ENCODE measurements at regions not wholly inside any gene's neighbourhood (a gene's known extent, or its start where the extent isn't known, plus 50 kb on each side); places are given as distances from the start of the nearest gene placed in this dataset.

DNA sequence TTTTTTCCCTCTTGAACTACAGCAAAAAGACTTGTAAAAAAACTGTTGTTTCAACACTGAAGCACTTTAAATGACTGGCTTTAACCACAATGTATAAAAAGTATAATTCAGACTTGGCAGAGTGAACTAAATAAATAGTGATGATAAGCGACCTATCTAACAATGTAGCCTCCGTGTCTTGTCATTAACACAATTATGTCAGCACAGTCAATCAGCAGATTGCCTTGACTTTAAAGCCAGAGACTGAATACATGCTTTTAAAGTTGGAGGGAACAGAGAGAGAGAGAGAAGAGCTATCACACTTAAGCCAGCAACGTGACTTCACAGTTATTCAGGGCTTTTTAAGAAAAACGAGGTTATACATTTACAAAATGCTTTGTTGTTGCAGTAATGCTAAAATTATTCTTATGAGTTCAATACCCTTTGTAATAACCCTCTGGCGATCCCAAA is 378.1 kb downstream of the LMO4 start:
- TF ChIP-seq, protein P1, sequence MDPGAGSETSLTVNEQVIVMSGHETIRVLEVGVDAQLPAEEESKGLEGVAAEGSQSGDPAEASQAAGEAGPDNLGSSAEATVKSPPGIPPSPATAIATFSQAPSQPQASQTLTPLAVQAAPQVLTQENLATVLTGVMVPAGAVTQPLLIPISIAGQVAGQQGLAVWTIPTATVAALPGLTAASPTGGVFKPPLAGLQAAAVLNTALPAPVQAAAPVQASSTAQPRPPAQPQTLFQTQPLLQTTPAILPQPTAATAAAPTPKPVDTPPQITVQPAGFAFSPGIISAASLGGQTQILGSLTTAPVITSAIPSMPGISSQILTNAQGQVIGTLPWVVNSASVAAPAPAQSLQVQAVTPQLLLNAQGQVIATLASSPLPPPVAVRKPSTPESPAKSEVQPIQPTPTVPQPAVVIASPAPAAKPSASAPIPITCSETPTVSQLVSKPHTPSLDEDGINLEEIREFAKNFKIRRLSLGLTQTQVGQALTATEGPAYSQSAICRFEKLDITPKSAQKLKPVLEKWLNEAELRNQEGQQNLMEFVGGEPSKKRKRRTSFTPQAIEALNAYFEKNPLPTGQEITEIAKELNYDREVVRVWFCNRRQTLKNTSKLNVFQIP (CRISPR knock-in tag; IDR thresholded peaks at IDR 0.05; ENCODE audit: borderline replicate concordance, low read depth) = no peak
- no peak for TF ChIP-seq TCF4 (CRISPR knock-in tag; IDR thresholded peaks at IDR 0.05; ENCODE audit: borderline replicate concordance)
- peak; percentile 50 for ATAC-seq

DNA sequence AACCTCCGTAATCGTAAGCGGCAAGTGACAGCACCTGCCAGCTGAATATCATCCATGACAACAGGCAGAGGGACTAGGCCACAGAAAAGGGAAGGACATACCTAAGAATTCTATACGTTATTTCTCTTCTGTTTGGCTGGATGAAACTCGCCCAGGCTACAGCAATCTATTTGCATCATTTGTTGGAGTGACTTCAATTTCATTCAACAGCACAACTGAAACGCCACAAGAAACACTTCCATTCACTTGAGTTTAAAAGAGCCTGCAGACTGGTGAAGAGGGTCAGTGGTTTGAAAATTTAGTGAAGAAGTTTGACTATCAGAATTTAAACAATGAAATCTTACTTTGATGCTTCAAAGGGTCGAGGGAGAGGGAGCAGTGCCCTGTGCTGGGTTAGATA is 378.7 kb downstream of the LMO4 start:
- TF ChIP-seq RARB (CRISPR knock-in tag; IDR thresholded peaks at IDR 0.05) (no peak), TCF4 (CRISPR knock-in tag; IDR thresholded peaks at IDR 0.05; ENCODE audit: borderline replicate concordance) (no peak), BACH2 (CRISPR knock-in tag; IDR thresholded peaks at IDR 0.05; ENCODE audit: borderline replicate concordance) (no peak), ZC3H10 (CRISPR knock-in tag; IDR thresholded peaks at IDR 0.05) (no peak), ZNF70 (CRISPR knock-in tag; IDR thresholded peaks at IDR 0.05) (no peak)
- TF ChIP-seq, protein P2, sequence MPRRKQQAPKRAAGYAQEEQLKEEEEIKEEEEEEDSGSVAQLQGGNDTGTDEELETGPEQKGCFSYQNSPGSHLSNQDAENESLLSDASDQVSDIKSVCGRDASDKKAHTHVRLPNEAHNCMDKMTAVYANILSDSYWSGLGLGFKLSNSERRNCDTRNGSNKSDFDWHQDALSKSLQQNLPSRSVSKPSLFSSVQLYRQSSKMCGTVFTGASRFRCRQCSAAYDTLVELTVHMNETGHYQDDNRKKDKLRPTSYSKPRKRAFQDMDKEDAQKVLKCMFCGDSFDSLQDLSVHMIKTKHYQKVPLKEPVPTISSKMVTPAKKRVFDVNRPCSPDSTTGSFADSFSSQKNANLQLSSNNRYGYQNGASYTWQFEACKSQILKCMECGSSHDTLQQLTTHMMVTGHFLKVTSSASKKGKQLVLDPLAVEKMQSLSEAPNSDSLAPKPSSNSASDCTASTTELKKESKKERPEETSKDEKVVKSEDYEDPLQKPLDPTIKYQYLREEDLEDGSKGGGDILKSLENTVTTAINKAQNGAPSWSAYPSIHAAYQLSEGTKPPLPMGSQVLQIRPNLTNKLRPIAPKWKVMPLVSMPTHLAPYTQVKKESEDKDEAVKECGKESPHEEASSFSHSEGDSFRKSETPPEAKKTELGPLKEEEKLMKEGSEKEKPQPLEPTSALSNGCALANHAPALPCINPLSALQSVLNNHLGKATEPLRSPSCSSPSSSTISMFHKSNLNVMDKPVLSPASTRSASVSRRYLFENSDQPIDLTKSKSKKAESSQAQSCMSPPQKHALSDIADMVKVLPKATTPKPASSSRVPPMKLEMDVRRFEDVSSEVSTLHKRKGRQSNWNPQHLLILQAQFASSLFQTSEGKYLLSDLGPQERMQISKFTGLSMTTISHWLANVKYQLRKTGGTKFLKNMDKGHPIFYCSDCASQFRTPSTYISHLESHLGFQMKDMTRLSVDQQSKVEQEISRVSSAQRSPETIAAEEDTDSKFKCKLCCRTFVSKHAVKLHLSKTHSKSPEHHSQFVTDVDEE (CRISPR knock-in tag; IDR thresholded peaks at IDR 0.05) = no peak
- ATAC-seq = no peak

DNA sequence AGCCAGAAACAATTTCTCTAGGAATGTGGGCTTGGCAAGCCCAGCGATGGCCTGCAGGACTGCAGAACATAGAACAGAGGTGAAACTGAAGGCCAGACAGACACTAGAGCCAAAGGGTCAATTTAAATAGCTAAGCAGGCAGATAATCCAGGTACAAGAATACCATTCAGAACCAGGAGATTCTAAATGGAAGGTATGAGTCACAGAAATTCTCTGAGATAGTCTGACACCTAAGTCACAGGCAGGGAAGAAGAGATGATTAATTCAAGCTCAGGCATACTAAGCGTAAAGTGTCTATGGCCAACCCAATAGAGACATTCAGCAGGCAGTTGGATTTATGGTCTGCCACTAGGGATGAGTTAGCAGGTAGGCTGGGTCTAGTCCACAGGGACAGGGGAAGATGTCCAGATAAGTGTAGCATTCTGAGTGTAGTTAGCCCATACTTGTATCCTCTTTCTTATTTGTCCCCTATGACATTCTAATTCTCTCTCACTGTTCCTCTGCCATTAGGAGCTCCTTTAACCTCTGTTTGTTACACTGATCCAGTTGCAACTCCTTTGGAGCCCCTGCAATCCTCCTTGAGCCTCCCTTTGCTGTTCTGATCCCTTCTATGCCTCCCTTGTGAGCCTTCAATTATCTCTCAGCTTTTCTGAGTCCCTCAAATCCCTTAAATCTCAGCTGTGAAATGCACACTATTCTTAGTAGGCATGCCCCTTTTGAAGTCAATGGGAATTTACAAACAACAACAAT is 383.8 kb downstream of the LMO4 start:
- no peak for TF ChIP-seq BACH2 (CRISPR knock-in tag; IDR thresholded peaks at IDR 0.05; ENCODE audit: borderline replicate concordance)
- peak; percentile 89 for TF ChIP-seq ISL1 (CRISPR knock-in tag; IDR thresholded peaks at IDR 0.05)
- ATAC-seq = peak; percentile 86

DNA sequence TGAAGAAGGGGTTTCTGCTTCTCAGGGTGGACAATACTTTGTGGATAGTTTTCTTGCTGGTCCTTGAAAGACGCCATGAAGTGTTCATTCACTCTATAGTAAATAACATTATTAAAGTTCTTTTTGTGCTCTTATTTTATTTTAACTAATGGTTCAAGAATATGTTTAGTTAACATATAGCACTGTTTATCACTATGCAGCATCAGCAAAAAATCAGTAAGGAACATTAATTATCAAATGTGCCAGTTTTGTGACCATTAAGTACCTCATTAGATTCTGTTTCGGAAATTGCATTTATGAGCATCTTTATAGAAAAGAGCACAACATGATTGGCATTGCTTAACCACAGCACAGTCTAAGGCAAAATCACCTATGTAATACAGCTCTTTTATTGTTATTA is 385.6 kb downstream of the LMO4 start:
- ATAC-seq = no peak
- TF ChIP-seq, protein P3, sequence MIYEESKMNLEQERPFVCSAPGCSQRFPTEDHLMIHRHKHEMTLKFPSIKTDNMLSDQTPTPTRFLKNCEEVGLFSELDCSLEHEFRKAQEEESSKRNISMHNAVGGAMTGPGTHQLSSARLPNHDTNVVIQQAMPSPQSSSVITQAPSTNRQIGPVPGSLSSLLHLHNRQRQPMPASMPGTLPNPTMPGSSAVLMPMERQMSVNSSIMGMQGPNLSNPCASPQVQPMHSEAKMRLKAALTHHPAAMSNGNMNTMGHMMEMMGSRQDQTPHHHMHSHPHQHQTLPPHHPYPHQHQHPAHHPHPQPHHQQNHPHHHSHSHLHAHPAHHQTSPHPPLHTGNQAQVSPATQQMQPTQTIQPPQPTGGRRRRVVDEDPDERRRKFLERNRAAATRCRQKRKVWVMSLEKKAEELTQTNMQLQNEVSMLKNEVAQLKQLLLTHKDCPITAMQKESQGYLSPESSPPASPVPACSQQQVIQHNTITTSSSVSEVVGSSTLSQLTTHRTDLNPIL (CRISPR knock-in tag; IDR thresholded peaks at IDR 0.05; ENCODE audit: low read depth) = no peak
- TF ChIP-seq BACH2 (CRISPR knock-in tag; IDR thresholded peaks at IDR 0.05; ENCODE audit: borderline replicate concordance) (no peak), ZNF70 (CRISPR knock-in tag; IDR thresholded peaks at IDR 0.05) (no peak)

DNA sequence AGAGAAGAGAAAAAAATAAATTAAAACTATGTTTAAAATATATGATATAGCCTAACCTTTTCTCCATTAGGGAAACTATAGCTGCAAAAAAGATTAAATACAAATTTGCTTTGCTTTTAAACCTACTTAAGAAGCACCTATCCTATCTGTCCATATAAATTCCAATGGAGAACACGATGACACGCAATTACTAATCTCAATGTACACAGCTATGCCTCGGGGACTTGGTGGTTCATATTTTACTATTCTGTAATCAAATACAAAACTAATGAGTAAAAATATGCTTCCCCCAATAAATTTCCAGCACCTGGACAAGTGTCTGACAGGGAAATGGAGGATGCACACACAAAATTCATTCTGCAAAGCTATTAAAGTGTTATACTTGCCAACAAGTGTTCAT is 386.4 kb downstream of the LMO4 start:
- TF ChIP-seq RARB (CRISPR knock-in tag; IDR thresholded peaks at IDR 0.05) (no peak), ZNF70 (CRISPR knock-in tag; IDR thresholded peaks at IDR 0.05) (no peak), BACH2 (CRISPR knock-in tag; IDR thresholded peaks at IDR 0.05; ENCODE audit: borderline replicate concordance) (no peak), ZNF8 (CRISPR knock-in tag; IDR thresholded peaks at IDR 0.05) (no peak), ARNTL (CRISPR knock-in tag; IDR thresholded peaks at IDR 0.05; ENCODE audit: borderline replicate concordance, low read depth) (no peak), ZC3H10 (CRISPR knock-in tag; IDR thresholded peaks at IDR 0.05) (no peak), GLIS3 (CRISPR knock-in tag; IDR thresholded peaks at IDR 0.05) (no peak)
- TF ChIP-seq, protein P2 (CRISPR knock-in tag; IDR thresholded peaks at IDR 0.05) = no peak
- no peak for ATAC-seq

DNA sequence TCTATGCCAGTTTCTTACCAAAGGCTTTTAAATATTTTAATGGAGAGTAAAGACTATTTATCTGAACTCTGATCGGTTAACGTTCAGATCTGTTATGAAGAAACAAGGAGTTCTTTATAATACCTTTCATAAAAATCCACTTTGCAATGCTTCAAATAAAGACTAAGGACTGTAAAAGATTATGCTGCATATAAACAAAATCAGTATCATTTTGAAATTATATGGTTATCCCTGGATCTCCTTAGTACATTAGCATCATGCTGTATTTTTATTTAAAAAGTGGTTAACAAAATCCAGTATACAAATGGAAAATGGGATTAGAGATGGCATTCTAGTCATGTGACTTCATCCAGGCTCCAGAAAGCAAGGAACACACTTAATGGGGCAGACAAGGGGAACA is 386.8 kb downstream of the LMO4 start:
- no peak for TF ChIP-seq TOX (CRISPR knock-in tag; IDR thresholded peaks at IDR 0.05; ENCODE audit: borderline replicate concordance)
- no peak for TF ChIP-seq OSR1 (CRISPR knock-in tag; IDR thresholded peaks at IDR 0.05)
- no peak for TF ChIP-seq ESRRG (CRISPR knock-in tag; IDR thresholded peaks at IDR 0.05)
- TF ChIP-seq, protein P4, sequence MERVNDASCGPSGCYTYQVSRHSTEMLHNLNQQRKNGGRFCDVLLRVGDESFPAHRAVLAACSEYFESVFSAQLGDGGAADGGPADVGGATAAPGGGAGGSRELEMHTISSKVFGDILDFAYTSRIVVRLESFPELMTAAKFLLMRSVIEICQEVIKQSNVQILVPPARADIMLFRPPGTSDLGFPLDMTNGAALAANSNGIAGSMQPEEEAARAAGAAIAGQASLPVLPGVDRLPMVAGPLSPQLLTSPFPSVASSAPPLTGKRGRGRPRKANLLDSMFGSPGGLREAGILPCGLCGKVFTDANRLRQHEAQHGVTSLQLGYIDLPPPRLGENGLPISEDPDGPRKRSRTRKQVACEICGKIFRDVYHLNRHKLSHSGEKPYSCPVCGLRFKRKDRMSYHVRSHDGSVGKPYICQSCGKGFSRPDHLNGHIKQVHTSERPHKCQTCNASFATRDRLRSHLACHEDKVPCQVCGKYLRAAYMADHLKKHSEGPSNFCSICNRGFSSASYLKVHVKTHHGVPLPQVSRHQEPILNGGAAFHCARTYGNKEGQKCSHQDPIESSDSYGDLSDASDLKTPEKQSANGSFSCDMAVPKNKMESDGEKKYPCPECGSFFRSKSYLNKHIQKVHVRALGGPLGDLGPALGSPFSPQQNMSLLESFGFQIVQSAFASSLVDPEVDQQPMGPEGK (CRISPR knock-in tag; IDR thresholded peaks at IDR 0.05; ENCODE audit: borderline replicate concordance) = no peak
- 0 out of 2 replicates have a peak, but pooled peaks have one; percentile 22 for TF ChIP-seq ISL1 (CRISPR knock-in tag; IDR thresholded peaks at IDR 0.05)
- TF ChIP-seq, protein P1 (CRISPR knock-in tag; IDR thresholded peaks at IDR 0.05; ENCODE audit: borderline replicate concordance, low read depth) = no peak
- no peak for ATAC-seq
